Heart left ventricle (tissue), 16 donors: ENCODE measurements at regions not wholly inside any gene's neighbourhood (a gene's known extent, or its start where the extent isn't known, plus 50 kb on each side); places are given as distances from the start of the nearest gene placed in this dataset.

ENCODE experiments used
- ATAC-seq, 4 donors: fragments of 200-7000 bp; cut with Tn5 transposase; one replicate each; pipeline ENCODE4 v1.9.1; 2020 to 2022; ENCODE audit warnings: moderate library complexity in 4 of 4, mild to moderate bottlenecking in 3 of 4, moderate number of reproducible peaks in 1 of 4
- DNase-seq, 5 donors: peaks; one replicate each; pipeline ENCODE4 v3.0.0-alpha.2; 2020
- H3K27ac ChIP-seq, 12 donors: fragments of 200-600 bp; sonication (generic) in 4 of 12; one replicate each; pipeline versions ENCODE4 v1.5.0 to v1.8.0; 2016 to 2022; ENCODE audit warnings: mild to moderate bottlenecking in 2 of 12
- H3K27me3 ChIP-seq, 9 donors: fragments of 200-600 bp; sonication (generic) in 2 of 9; one replicate each; pipeline versions ENCODE4 v1.5.1 to v1.8.0; 2016 to 2022; ENCODE audit warnings: mild to moderate bottlenecking in 3 of 9
- H3K36me3 ChIP-seq, 9 donors: fragments of 200-600 bp; sonication (generic) in 2 of 9; one replicate each; pipeline versions ENCODE4 v1.5.0 to v1.8.0; 2018 to 2022; ENCODE audit warnings: mild to moderate bottlenecking in 2 of 9
- H3K4me1 ChIP-seq, 12 donors: fragments of 200-600 bp; sonication (generic) in 4 of 12; one replicate each; pipeline versions ENCODE4 v1.5.0 to v1.8.0; 2016 to 2022; ENCODE audit warnings: mild to moderate bottlenecking in 3 of 12
- H3K4me3 ChIP-seq, 12 donors: fragments of 200-600 bp; sonication (generic) in 4 of 12; one replicate each; pipeline versions ENCODE4 v1.5.0 to v1.8.0; 2017 to 2022; ENCODE audit warnings: mild to moderate bottlenecking in 9 of 12, moderate library complexity in 4 of 12
- H3K9me3 ChIP-seq, 12 donors: fragments of 200-600 bp; sonication (generic) in 4 of 12; one replicate each; pipeline versions ENCODE4 v1.5.0 to v1.8.0; 2016 to 2022; ENCODE audit warnings: mild to moderate bottlenecking in 1 of 12
- POLR2A ChIP-seq, 2 donors: fragments of 450-650 bp; IDR thresholded peaks; one replicate each; pipeline ENCODE4 v1.6.1; 2017; ENCODE audit warnings: antibody characterized with exemption in 2 of 2, mild to moderate bottlenecking in 2 of 2, moderate library complexity in 2 of 2
- WGBS, 4 donors: extraction: QIAGEN DNeasy Blood & Tissue Kit in 2 of 4; methylation state at CpG; one replicate each; pipeline versions ENCODE4 v1.1.5 to v1.1.7; 2013 to 2018; 5-methylcytosine and 5-hydroxymethylcytosine counted together
- intact Hi-C, 10 donors: fragments of 100-400 bp; cut with DNase I; formaldehyde crosslinking; loops; one replicate each; pipeline versions ENCODE4 v1.11.1 to v1.14.2; 2022
- TF ChIP-seq, protein P1 (sequence below), 12 donors: fragments of 200-600 bp; sonication (generic) in 4 of 12; IDR thresholded peaks; one replicate each; pipeline versions ENCODE4 v1.5.0 to v1.8.0; 2018 to 2022; ENCODE audit warnings: antibody characterized with exemption in 12 of 12, mild to moderate bottlenecking in 5 of 12
- donor health status: ischemic (EF 13 %, LVEDD 7.1; RV severe dilation, severe dysfunction).
- donor health status: healthy with polysubstance abuse.
- donor health status: DM: no; HTN: yes; CAD: no.
- donor health status: DM: no; HTN: no; CAD: no.
- donor health status: ischemic (EF 25% LVEDD 6.9; RV normal size, moderate dysfunction).
- donor health status: ischemic (EF 25% LVEDD 5.7; RV mildly dilated, moderate dysfunction).
- donor health status: healthy.
- donor health status: DM: yes; HTN: yes; CAD: no.
- donor health status: ischemic (EF 35%, LVEDD 5.7; RV mildly dilated, moderate dysfunction).
- donor health status: nonischemic (EF 11% LVEDD 7.7; RV severe dilation, severe dysfunction).
- donor health status: DM: yes; HTN: yes; CAD: no.
- donor health status: PGD.
- donor health status: ischemic (EF 29% LVEDD 5.4; RV normal size, mild dysfunction).
- donor health status: nonischemic (EF 23%, LVEDD 6.1; RV moderate dilation, normal function).

DNA sequence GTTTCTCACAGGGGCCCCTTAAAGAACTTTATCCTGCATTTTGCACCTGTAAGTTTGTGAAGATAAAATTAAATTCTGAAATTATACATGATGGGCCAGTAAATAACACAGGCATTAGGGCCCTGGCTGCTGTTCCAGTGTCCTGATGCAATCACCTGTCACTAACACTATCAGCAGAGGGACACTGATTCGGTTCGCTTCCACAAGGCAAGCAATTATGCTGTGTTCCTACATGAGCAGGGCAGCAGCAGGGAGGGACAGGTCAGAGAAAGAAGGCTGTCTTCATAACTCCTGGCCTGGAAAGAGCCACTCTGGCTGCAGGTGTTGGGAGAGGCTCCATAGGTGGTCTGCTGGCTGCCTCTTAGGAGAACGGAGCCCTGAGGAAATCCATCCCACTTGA lies 487.3 kb downstream of the MID1IP1 start:
- TF ChIP-seq, protein P1, sequence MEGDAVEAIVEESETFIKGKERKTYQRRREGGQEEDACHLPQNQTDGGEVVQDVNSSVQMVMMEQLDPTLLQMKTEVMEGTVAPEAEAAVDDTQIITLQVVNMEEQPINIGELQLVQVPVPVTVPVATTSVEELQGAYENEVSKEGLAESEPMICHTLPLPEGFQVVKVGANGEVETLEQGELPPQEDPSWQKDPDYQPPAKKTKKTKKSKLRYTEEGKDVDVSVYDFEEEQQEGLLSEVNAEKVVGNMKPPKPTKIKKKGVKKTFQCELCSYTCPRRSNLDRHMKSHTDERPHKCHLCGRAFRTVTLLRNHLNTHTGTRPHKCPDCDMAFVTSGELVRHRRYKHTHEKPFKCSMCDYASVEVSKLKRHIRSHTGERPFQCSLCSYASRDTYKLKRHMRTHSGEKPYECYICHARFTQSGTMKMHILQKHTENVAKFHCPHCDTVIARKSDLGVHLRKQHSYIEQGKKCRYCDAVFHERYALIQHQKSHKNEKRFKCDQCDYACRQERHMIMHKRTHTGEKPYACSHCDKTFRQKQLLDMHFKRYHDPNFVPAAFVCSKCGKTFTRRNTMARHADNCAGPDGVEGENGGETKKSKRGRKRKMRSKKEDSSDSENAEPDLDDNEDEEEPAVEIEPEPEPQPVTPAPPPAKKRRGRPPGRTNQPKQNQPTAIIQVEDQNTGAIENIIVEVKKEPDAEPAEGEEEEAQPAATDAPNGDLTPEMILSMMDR (IDR thresholded peaks at IDR 0.05): no peak
- TF ChIP-seq POLR2A (IDR thresholded peaks at IDR 0.05): no peak
- Histone ChIP-seq H3K4me3 (no peak overlapping the region), H3K9me3 (peaks cover 0 to 19% (median under 1%) of the 10 kb centered on the region in 12 donors), H3K4me1 (no peaks in the 10 kb centered on the region), H3K27ac (no peak overlapping the region), H3K36me3 (no peaks in the 10 kb centered on the region), H3K27me3 (no peaks in the 10 kb centered on the region)
- DNase-seq: no peak
- no peak for ATAC-seq
- intact Hi-C loops: no loop called here
- WGBS, 4 donors: 77 to 92% (median 87%) methylated on average over 3 of the region's 3 CpGs

DNA sequence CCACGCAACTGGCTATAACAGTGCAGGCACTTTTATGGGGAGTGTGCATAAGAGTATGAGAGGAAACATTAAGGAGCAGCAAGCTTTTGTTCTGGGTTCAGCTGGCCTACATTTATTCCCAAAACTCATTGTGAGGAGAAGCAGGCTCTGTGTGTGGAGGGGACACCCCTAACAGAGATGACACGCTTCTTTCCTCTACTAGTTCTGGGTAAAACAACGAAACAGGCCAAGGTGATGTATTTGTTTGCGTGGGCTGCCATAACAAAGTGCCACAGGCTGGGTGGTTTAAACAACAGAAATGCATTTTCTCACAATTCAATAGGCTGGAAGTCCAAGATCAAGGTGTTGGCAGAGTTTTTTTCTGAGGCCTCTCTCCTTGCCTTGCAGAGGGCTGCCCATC lies 488.6 kb downstream of the MID1IP1 start:
- intact Hi-C loops: no loop called here
- Histone ChIP-seq H3K4me3 (no peak overlapping the region), H3K36me3 (no peaks in the 10 kb centered on the region), H3K9me3 (peaks cover 0 to 6% (median 0%) of the 10 kb centered on the region in 12 donors), H3K27ac (no peak overlapping the region), H3K4me1 (no peaks in the 10 kb centered on the region), H3K27me3 (no peaks in the 10 kb centered on the region)
- no peak for DNase-seq
- 81 to 98% (median 92%) methylated on average over 4 of the region's 4 CpGs for WGBS, 4 donors
- no peak for ATAC-seq
- no peak for TF ChIP-seq POLR2A (IDR thresholded peaks at IDR 0.05)
- TF ChIP-seq, protein P1 (IDR thresholded peaks at IDR 0.05): no peak

DNA sequence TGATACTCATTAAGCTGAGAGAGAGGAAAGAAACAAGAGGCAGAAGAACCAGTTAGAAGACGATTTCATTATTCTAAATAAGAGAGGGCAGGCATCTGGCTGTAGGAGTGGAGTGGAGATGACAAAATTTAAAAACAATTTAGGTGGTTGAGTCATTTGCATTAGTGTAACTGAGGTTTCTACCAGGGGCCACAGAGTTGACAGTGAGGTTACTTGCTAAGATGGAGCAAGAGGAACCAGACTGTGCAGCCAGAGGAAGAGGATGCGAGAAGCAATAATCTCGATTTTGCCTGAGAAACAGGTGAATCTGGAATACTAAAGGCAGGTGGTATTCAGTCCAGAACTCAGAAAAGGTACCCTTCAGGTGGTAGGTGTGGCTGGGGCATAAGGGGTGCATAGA lies 491.9 kb downstream of the MID1IP1 start:
- no peak overlapping the region for H3K27ac ChIP-seq
- H3K27me3 ChIP-seq: no peaks in the 10 kb centered on the region
- peaks cover 0 to 4% (median 0%) of the 10 kb centered on the region in 12 donors for H3K9me3 ChIP-seq
- DNase-seq (no peak), ATAC-seq (no peak)
- H3K4me1 ChIP-seq: no peaks in the 10 kb centered on the region
- intact Hi-C loops: no loop called here
- TF ChIP-seq POLR2A (IDR thresholded peaks at IDR 0.05): no peak
- TF ChIP-seq, protein P1 (IDR thresholded peaks at IDR 0.05): no peak
- H3K4me3 ChIP-seq: no peak overlapping the region
- WGBS, 4 donors: 66 to 95% (median 85%) methylated on average over 3 of the region's 3 CpGs
- H3K36me3 ChIP-seq: no peaks in the 10 kb centered on the region

DNA sequence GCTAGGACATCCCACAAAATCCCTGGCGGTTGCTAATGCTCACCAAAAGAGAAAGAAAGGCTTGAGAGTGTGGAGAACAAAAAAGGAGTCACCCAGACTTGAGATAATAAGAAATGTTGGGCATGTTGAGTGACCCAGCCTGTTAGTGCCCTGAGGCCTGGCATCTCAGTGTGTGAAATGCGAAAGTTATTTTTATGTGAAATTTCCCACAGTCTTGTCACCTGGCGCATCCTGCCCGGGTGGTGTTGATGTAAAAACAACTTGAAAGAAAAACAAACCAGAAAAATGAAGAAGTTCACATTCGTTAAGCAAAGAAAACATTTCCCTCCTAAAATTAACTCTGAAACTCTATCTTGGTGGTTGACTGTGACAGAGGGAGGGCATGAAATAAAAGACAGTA lies 495.2 kb downstream of the MID1IP1 start:
- Histone ChIP-seq H3K4me3 (no peak overlapping the region), H3K27me3 (no peaks in the 10 kb centered on the region), H3K9me3 (peaks cover 0 to 4% (median 0%) of the 10 kb centered on the region in 12 donors), H3K4me1 (no peaks in the 10 kb centered on the region), H3K36me3 (no peaks in the 10 kb centered on the region), H3K27ac (no peak overlapping the region)
- intact Hi-C loops: no loop called here
- DNase-seq (no peak), ATAC-seq (no peak)
- WGBS, 4 donors: 78 to 94% (median 85%) methylated on average over 5 of the region's 5 CpGs
- TF ChIP-seq, protein P1 (IDR thresholded peaks at IDR 0.05): no peak
- TF ChIP-seq POLR2A (IDR thresholded peaks at IDR 0.05): no peak
